ENCODE measurements at regions not wholly inside any gene's neighbourhood (a gene's known extent, or its start where the extent isn't known, plus 50 kb on each side); places are given as distances from the start of the nearest gene placed in this dataset.

GRCh38 chr11:12321217-12321937 lies 56.0 kb upstream of the PARVA start:
- Histone ChIP-seq H4K8ac (replicated peaks; ENCODE audit: insufficient read length, low read depth, low read length) (no peak overlapping the region), H4K91ac (ENCODE audit: insufficient read length, low read depth, low read length) (no peak overlapping the region), H2BK120ac (ENCODE audit: low read depth, low read length, poor library complexity, severe bottlenecking) (no peak overlapping the region), H2BK12ac (ENCODE audit: insufficient read length, low read depth, low read length) (no peak overlapping the region), H4K5ac (ENCODE audit: insufficient read length, low read depth, low read length) (no peak overlapping the region), H3K79me1 (ENCODE audit: insufficient read depth, low read depth, low read length, poor library complexity, severe bottlenecking) (no peaks in the 10 kb centered on the region), H3K4me2 (ENCODE audit: insufficient read depth, insufficient read length, low read length) (no peak overlapping the region), H3K23me2 (ENCODE audit: insufficient read length, low read depth, low read length, poor library complexity, severe bottlenecking) (no peaks in the 10 kb centered on the region), H2BK20ac (ENCODE audit: low read depth, low read length, poor library complexity, severe bottlenecking) (no peak overlapping the region), H3K9ac (ENCODE audit: extremely low read depth, insufficient read length, low read length) (no peak overlapping the region), H3K79me2 (ENCODE audit: insufficient read depth, low read length) (no peaks in the 10 kb centered on the region), H2AK5ac (ENCODE audit: insufficient read length, low read length) (no peak overlapping the region), H3K4ac (ENCODE audit: low read depth, low read length) (no peak overlapping the region), H3T11ph (ENCODE audit: low read length) (no peak overlapping the region), H3K9me3 (ENCODE audit: control insufficient read depth, low read depth, low read length) (no peaks in the 10 kb centered on the region), H4K20me1 (ENCODE audit: control insufficient read depth, insufficient read depth, insufficient read length) (no peaks in the 10 kb centered on the region), H2AFZ (ENCODE audit: low read length) (no peak overlapping the region), H2BK5ac (ENCODE audit: insufficient read length, low read length) (no peak overlapping the region), H3K23ac (ENCODE audit: insufficient read length, low read depth, low read length) (no peak overlapping the region), H2BK15ac (ENCODE audit: low read depth, low read length) (no peak overlapping the region), H3K14ac (ENCODE audit: insufficient read depth, low read length) (no peak overlapping the region), H3K27me3 (ENCODE audit: insufficient read depth, low read length) (0 out of 2 replicates have a peak, but pooled peaks cover 2% of the 10 kb centered on the region), H3K56ac (ENCODE audit: insufficient read length, low read depth, low read length) (no peak overlapping the region), H3K4me1 (ENCODE audit: insufficient read depth, low read length) (peaks cover 5% of the 10 kb centered on the region; the same call in 1 of the 2 replicates), H3K18ac (ENCODE audit: insufficient read length, low read depth, low read length) (no peak overlapping the region), H3K27ac (ENCODE audit: insufficient read length, low read depth, low read length) (no peak overlapping the region)
- Mint-ChIP-seq H3K27ac (no peak overlapping the region), H3K4me1 (peaks cover 24 to 26% of the 10 kb centered on the region in 2 experiments), H3K9me3 (peaks cover 8 to 10% of the 10 kb centered on the region in 2 experiments), H3K4me3 (no peak overlapping the region), H3K36me3 (ENCODE audit: insufficient read depth in 1 of 3, low read depth in 3 of 3) (peaks cover 0 to 9% (median 5%) of the 10 kb centered on the region in 3 experiments; a peak in 4 of 7 replicates), H3K27me3 (ENCODE audit: low read depth) (no peaks in the 10 kb centered on the region)
- no peak for DNase-seq
- TF ChIP-seq CTCF (conservative IDR thresholded peaks at IDR 0.05) = no peak
- WGBS (ENCODE audit: extremely low coverage, insufficient read length, low lambda C conversion rate) = no CpG with 5 or more reads among the region's 8 CpGs
